ENCODE measurements at regions not wholly inside any gene's neighbourhood (a gene's known extent, or its start where the extent isn't known, plus 50 kb on each side); places are given as distances from the start of the nearest gene placed in this dataset.

DNA sequence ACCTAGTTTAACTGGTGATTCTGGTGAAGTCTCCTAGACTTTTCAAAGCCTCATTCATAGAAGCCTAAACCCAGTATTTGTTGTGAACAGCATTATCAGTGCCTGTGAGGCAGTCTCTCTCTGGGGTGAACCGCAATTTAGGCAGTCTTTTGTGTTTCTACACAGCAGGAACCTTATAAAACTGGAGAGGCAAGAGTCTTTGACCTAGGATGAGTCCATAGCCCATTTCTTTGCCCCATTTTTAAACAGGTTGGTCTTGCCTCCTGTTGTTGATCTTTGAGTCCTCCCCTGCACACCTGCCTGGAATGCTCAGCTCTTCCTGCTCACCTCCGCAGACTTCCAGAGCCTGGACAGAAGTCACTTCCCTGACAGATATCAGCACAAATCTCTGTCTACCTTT is 51.2 kb upstream of the NRP1 start:
- TF ChIP-seq CTCF (IDR thresholded peaks at IDR 0.05; ENCODE audit: low read length) (no peak), EZH2 (IDR thresholded peaks at IDR 0.05; ENCODE audit: borderline replicate concordance, low read length) (no peak)

All from OCI-LY1 (cell line).